Muscle of back (tissue), 3 donors: ENCODE measurements at regions not wholly inside any gene's neighbourhood (a gene's known extent, or its start where the extent isn't known, plus 50 kb on each side); places are given as distances from the start of the nearest gene placed in this dataset.

Experiments used
- DNase-seq, 3 donors: peaks; one replicate each; pipeline versions ENCODE4 v3.0.0 to v3.0.0-alpha.2; 2013

- no peak for DNase-seq
Observed at GRCh38 chr7:31398815-31399214, 58.3 kb upstream of the NEUROD6 start.

GRCh38 chr7:31407178-31407676, 66.7 kb upstream of the NEUROD6 start:
- DNase-seq = no peak

- peak in 2 of 3 donors; percentile 15 to 35 for DNase-seq
Observed at GRCh38 chr7:31408140-31408729, 67.7 kb upstream of the NEUROD6 start.

- DNase-seq = no peak
Observed at GRCh38 chr7:31410265-31410664, 69.7 kb upstream of the NEUROD6 start.

- DNase-seq = no peak
Observed at GRCh38 chr7:31411416-31411815, 70.9 kb upstream of the NEUROD6 start.

- no peak for DNase-seq
Observed at GRCh38 chr7:31413766-31414165, 73.2 kb upstream of the NEUROD6 start.

- DNase-seq = no peak
Observed at GRCh38 chr7:31416381-31416870, 75.9 kb upstream of the NEUROD6 start.

- no peak for DNase-seq
Observed at GRCh38 chr7:31418928-31419327, 78.4 kb upstream of the NEUROD6 start.

GRCh38 chr7:31419505-31420055, 79.1 kb upstream of the NEUROD6 start:
- no peak for DNase-seq

- no peak for DNase-seq
Observed at GRCh38 chr7:31420948-31421347, 80.4 kb upstream of the NEUROD6 start.

- DNase-seq = no peak
Observed at GRCh38 chr7:31421607-31422006, 81.1 kb upstream of the NEUROD6 start.

- no peak for DNase-seq
Observed at GRCh38 chr7:31423994-31424393, 83.5 kb upstream of the NEUROD6 start.

- peak in 2 of 3 donors; percentile 13 to 53 for DNase-seq
Observed at GRCh38 chr7:31432176-31432575, 81.7 kb upstream of the ITPRID1 start.

GRCh38 chr7:31432836-31433340, 81.0 kb upstream of the ITPRID1 start:
- DNase-seq = peak in 1 of 3 donors; percentile 9

- no peak for DNase-seq
Observed at GRCh38 chr7:31437250-31437865, 76.5 kb upstream of the ITPRID1 start.

GRCh38 chr7:31439165-31439564, 74.7 kb upstream of the ITPRID1 start:
- DNase-seq = no peak

- no peak for DNase-seq
Observed at GRCh38 chr7:31440511-31440910, 73.4 kb upstream of the ITPRID1 start.

- DNase-seq = no peak
Observed at GRCh38 chr7:31442626-31443025, 71.3 kb upstream of the ITPRID1 start.

- DNase-seq = peak; percentile 30 to 52 (median 34)
Observed at GRCh38 chr7:31443457-31443856, 70.4 kb upstream of the ITPRID1 start.

GRCh38 chr7:31444196-31444595, 69.7 kb upstream of the ITPRID1 start:
- no peak for DNase-seq

GRCh38 chr7:31445686-31446355, 68.1 kb upstream of the ITPRID1 start:
- peak in 1 of 3 donors; percentile 13 for DNase-seq

- no peak for DNase-seq
Observed at GRCh38 chr7:31448649-31449048, 65.2 kb upstream of the ITPRID1 start.
